BLaER1 (cell line): ENCODE measurements at regions not wholly inside any gene's neighbourhood (a gene's known extent, or its start where the extent isn't known, plus 50 kb on each side); places are given as distances from the start of the nearest gene placed in this dataset.

Experiments used
- H3K27ac ChIP-seq: shearing (Covaris generic); formaldehyde crosslinking; 2 replicates; pipeline ENCODE4 v1.8.1; 2022
- H3K27me3 ChIP-seq: shearing (Covaris generic); formaldehyde crosslinking; 2 replicates; pipeline ENCODE4 v1.8.1; 2022
- H3K36me3 ChIP-seq: shearing (Covaris generic); formaldehyde crosslinking; 2 replicates; pipeline ENCODE4 v1.8.1; 2022
- H3K4me1 ChIP-seq: shearing (Covaris generic); formaldehyde crosslinking; 2 replicates; pipeline ENCODE4 v1.8.1; 2022
- H3K4me2 ChIP-seq: shearing (Covaris generic); formaldehyde crosslinking; 2 replicates; pipeline ENCODE4 v1.8.1; 2022
- H3K4me3 ChIP-seq: shearing (Covaris generic); formaldehyde crosslinking; 2 replicates; pipeline ENCODE4 v1.8.1; 2022
- H3K9ac ChIP-seq: shearing (Covaris generic); formaldehyde crosslinking; 2 replicates; pipeline ENCODE4 v1.8.1; 2022
- H3K9me3 ChIP-seq: shearing (Covaris generic); formaldehyde crosslinking; 2 replicates; pipeline ENCODE4 v1.8.1; 2022
- H4K20me1 ChIP-seq: shearing (Covaris generic); formaldehyde crosslinking; 2 replicates; pipeline ENCODE4 v1.8.1; 2022
- Cebpa-rat ChIP-seq: shearing (Covaris generic); IDR thresholded peaks from 2 replicates; pipeline ENCODE4 v1.8.1; 2022

DNA sequence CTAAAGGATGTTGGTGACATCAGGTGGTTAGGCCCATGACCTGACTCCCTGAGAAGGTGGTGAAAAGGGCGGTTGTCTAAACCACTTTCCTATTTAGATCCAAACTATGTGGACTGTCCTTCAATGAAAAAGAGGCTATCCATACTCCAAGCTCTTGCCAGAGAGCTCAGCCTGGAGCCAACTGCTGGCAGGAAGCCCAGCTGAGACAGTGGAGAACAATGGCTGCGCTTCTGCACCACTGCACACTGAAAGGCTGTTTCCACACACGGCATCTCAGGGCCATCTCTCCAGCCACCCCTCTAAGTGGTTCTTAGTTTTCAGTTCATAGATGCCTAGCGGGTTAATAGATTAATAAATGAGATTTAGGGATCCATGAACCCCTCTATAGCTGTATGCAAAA, 488.8 kb upstream of the ZMIZ1 start:
- Histone ChIP-seq H3K9me3 (no peaks in the 10 kb centered on the region), H3K27me3 (no peaks in the 10 kb centered on the region), H3K9ac (no peak overlapping the region), H3K27ac (no peak overlapping the region), H4K20me1 (no peaks in the 10 kb centered on the region), H3K4me3 (no peak overlapping the region), H3K36me3 (no peaks in the 10 kb centered on the region), H3K4me1 (peaks cover 19% of the 10 kb centered on the region; the same call in 1 of the 2 replicates), H3K4me2 (no peak overlapping the region)
- no peak for TF ChIP-seq Cebpa-rat

DNA sequence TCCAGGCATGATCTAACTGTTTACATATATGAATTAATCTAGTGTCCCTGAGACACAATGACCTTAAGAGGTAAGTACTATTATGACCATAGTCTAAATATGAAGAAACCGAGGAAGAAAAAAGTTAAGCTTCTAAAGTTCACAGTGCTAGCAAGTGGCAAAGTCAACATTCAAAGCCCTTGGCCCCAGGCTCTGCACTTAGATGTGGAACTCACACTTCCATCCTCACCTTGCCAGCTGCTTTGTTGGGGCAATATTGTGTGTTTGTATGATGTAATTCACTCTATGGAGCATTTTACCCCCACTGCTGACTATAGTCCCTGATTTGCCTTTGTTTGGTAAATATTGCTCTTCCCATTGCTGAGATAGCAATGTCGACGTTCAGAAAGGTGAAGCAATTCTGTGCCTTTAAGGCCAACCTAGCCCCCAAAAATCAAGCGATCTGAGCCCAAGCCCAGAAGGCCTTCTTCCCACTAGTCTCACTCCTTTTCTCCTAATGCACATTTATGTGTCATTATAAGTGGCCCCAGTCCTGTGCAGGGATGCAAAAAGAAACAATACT, 487.6 kb upstream of the ZMIZ1 start:
- no peak overlapping the region for H3K27ac ChIP-seq
- no peak for TF ChIP-seq Cebpa-rat
- no peak overlapping the region for H3K9ac ChIP-seq
- no peak overlapping the region for H3K4me3 ChIP-seq
- H3K9me3 ChIP-seq: no peaks in the 10 kb centered on the region
- H4K20me1 ChIP-seq: no peaks in the 10 kb centered on the region
- H3K36me3 ChIP-seq: no peaks in the 10 kb centered on the region
- H3K27me3 ChIP-seq: no peaks in the 10 kb centered on the region
- H3K4me2 ChIP-seq: no peak overlapping the region
- H3K4me1 ChIP-seq: peaks cover 15% of the 10 kb centered on the region; the same call in 1 of the 2 replicates

- Histone ChIP-seq H3K4me1 (peaks cover 5% of the 10 kb centered on the region; the same call in 1 of the 2 replicates), H3K4me2 (no peak overlapping the region), H3K4me3 (no peak overlapping the region), H3K9me3 (no peaks in the 10 kb centered on the region), H3K9ac (no peak overlapping the region), H3K36me3 (no peaks in the 10 kb centered on the region), H3K27ac (no peak overlapping the region), H3K27me3 (no peaks in the 10 kb centered on the region), H4K20me1 (no peaks in the 10 kb centered on the region)
- TF ChIP-seq Cebpa-rat: no peak
These were observed 486.2 kb upstream of the ZMIZ1 start for GRCh38 chr10:78582540-78582939.

- no peaks in the 10 kb centered on the region for H3K4me1 ChIP-seq
- H3K27me3 ChIP-seq: no peaks in the 10 kb centered on the region
- H3K9me3 ChIP-seq: no peaks in the 10 kb centered on the region
- H3K4me3 ChIP-seq: no peak overlapping the region
- no peak overlapping the region for H3K4me2 ChIP-seq
- no peaks in the 10 kb centered on the region for H3K36me3 ChIP-seq
- no peak overlapping the region for H3K27ac ChIP-seq
- no peaks in the 10 kb centered on the region for H4K20me1 ChIP-seq
- H3K9ac ChIP-seq: no peak overlapping the region
- no peak for TF ChIP-seq Cebpa-rat
These were observed 484.5 kb upstream of the ZMIZ1 start for GRCh38 chr10:78584266-78584665.

- Histone ChIP-seq H3K4me2 (no peak overlapping the region), H4K20me1 (no peaks in the 10 kb centered on the region), H3K4me1 (no peaks in the 10 kb centered on the region), H3K36me3 (no peaks in the 10 kb centered on the region), H3K4me3 (no peak overlapping the region), H3K27me3 (no peaks in the 10 kb centered on the region), H3K27ac (no peak overlapping the region), H3K9ac (no peak overlapping the region), H3K9me3 (no peaks in the 10 kb centered on the region)
- TF ChIP-seq Cebpa-rat: no peak
These were observed 484.1 kb upstream of the ZMIZ1 start for GRCh38 chr10:78584681-78585080.

DNA sequence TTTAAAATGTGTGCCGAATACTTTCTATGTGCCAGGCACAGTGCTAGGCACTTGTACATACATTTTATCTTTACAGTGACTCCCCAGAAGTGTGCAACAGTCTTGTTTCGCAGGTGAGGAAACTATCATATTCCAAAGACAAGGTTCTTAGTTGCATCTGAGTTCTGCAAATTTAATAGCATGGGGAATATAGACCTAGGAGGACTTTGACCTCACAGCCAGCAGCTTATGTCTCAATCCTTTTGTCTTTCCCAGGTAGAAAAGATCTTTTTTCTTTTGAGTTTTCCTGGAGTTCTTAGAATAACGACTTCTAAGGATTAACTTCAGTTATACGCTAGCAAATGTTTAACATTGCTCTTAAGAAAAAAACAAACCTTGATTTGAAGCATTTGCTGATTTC, 482.8 kb upstream of the ZMIZ1 start:
- no peaks in the 10 kb centered on the region for H3K9me3 ChIP-seq
- no peak overlapping the region for H3K27ac ChIP-seq
- no peak for TF ChIP-seq Cebpa-rat
- no peaks in the 10 kb centered on the region for H3K36me3 ChIP-seq
- no peaks in the 10 kb centered on the region for H3K27me3 ChIP-seq
- H4K20me1 ChIP-seq: no peaks in the 10 kb centered on the region
- H3K4me3 ChIP-seq: no peak overlapping the region
- no peak overlapping the region for H3K4me2 ChIP-seq
- no peak overlapping the region for H3K9ac ChIP-seq
- no peaks in the 10 kb centered on the region for H3K4me1 ChIP-seq

DNA sequence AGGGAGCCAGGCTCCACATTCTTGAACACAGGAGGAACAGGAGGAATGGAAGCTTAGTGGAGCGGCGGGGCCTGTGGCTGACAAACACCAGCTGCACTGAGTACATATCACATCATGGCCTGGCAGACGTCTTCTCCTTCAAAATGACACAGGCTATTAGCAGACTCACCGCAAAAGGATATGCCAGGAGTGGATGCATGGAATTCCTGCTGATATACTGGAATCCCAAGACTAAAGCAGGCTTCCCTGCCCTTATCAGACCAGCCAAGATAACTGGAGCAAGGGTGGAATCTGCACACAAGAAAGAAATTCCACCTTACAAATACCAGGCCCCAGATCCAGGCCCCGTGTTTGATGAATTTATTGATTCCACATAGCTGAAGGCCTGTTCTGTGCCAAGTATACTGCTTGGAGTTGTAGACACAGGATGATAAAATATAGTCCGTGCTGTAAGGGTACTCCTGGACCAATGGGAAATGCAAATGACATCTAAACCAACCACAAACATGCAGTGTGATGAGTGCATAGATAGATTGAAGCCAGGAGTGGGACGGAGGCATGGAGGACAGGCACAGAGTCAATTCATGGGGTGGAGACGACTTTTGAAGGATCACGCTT, 480.5 kb upstream of the ZMIZ1 start:
- TF ChIP-seq Cebpa-rat: no peak
- Histone ChIP-seq H3K9me3 (no peaks in the 10 kb centered on the region), H3K4me2 (no peak overlapping the region), H3K27me3 (no peaks in the 10 kb centered on the region), H3K9ac (no peak overlapping the region), H3K4me3 (no peak overlapping the region), H4K20me1 (no peaks in the 10 kb centered on the region), H3K27ac (no peak overlapping the region), H3K36me3 (no peaks in the 10 kb centered on the region), H3K4me1 (no peaks in the 10 kb centered on the region)

DNA sequence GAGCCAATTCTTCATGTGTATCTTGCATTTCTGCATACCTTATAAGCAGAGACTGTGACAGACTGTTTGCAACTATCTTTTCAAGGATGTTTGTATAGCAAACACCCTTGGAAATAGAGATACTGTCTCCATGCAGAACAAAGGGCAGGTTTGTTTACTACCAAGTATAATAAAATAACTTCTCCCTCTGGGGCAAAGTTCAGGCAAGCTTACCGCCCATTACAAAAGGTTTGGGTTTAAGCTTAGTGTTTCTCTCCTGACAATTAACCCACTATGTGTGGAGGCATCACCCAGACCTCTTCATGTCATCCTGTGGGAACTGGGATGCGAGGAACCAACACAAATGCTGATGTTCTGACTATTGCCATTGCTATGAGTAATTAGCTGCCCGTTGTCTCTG, 479.1 kb upstream of the ZMIZ1 start:
- TF ChIP-seq Cebpa-rat: no peak
- H3K27ac ChIP-seq: no peak overlapping the region
- no peaks in the 10 kb centered on the region for H3K36me3 ChIP-seq
- no peak overlapping the region for H3K9ac ChIP-seq
- no peak overlapping the region for H3K4me2 ChIP-seq
- H3K9me3 ChIP-seq: no peaks in the 10 kb centered on the region
- H3K4me1 ChIP-seq: no peaks in the 10 kb centered on the region
- H4K20me1 ChIP-seq: no peaks in the 10 kb centered on the region
- no peak overlapping the region for H3K4me3 ChIP-seq
- H3K27me3 ChIP-seq: no peaks in the 10 kb centered on the region

DNA sequence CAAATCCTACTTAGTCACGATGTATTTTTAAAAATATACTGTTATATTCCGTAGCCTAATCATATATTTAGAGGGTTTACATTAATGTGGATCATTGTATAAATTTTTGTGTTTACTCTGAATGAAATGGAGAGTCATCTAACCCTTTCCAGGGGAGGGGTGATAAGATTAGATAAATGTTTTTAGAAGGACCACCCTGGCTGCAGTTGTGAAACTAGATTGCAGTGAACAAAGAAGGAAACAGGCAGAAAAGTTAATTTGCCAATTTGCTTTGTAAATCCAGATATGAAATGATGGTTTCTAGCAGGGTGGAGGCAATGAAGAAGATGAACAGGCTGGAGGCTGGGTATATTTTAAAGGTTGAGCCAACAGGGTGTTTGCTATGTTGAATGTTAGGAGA, 477.7 kb upstream of the ZMIZ1 start:
- Histone ChIP-seq H3K27ac (no peak overlapping the region), H3K9ac (no peak overlapping the region), H3K27me3 (no peaks in the 10 kb centered on the region), H3K9me3 (no peaks in the 10 kb centered on the region), H4K20me1 (no peaks in the 10 kb centered on the region), H3K4me2 (no peak overlapping the region), H3K4me1 (no peaks in the 10 kb centered on the region), H3K4me3 (no peak overlapping the region), H3K36me3 (no peaks in the 10 kb centered on the region)
- TF ChIP-seq Cebpa-rat: no peak

- H3K27me3 ChIP-seq: no peaks in the 10 kb centered on the region
- no peaks in the 10 kb centered on the region for H3K36me3 ChIP-seq
- H3K4me3 ChIP-seq: no peak overlapping the region
- no peak overlapping the region for H3K9ac ChIP-seq
- no peaks in the 10 kb centered on the region for H4K20me1 ChIP-seq
- H3K4me2 ChIP-seq: no peak overlapping the region
- no peaks in the 10 kb centered on the region for H3K4me1 ChIP-seq
- H3K27ac ChIP-seq: no peak overlapping the region
- no peaks in the 10 kb centered on the region for H3K9me3 ChIP-seq
- TF ChIP-seq Cebpa-rat: no peak
These were observed 474.1 kb upstream of the ZMIZ1 start for GRCh38 chr10:78594559-78595268.
